GM10248 (cell line): ENCODE measurements at regions not wholly inside any gene's neighbourhood (a gene's known extent, or its start where the extent isn't known, plus 50 kb on each side); places are given as distances from the start of the nearest gene placed in this dataset.
"Not testable (repeated sequence)": the region's sequence is repeated elsewhere in the genome, so short reads cannot be mapped to it uniquely, and the experiment has no call there.

Experiments
- CTCF ChIA-PET: fragments of 300-600 bp; sonication (Branson Sonifier 250); formaldehyde crosslinking; extraction: SDS; loops from one replicate; lab custom pipeline; 2021; ENCODE audit warnings: antibody characterized with exemption; lab: Yijun Ruan, JAX
- POLR2A ChIA-PET: fragments of 350-650 bp; sonication (Branson Sonifier 250); formaldehyde crosslinking; extraction: SDS; loops from one replicate; lab custom pipeline; 2020; ENCODE audit warnings: antibody characterized with exemption; lab: Yijun Ruan, JAX
- DNase-seq: peaks from one replicate; pipeline ENCODE4 v3.0.0; 2012; ENCODE audit errors: extremely low spot score
- CTCF ChIP-seq: IDR thresholded peaks from 2 replicates; pipeline ENCODE4 v1.5.1; 2012; ENCODE audit warnings: mild to moderate bottlenecking, low read depth; ENCODE audit errors: extremely low read depth, missing control alignments, control extremely low read depth

GRCh38 chr1:213511173-213511572 is 460.1 kb downstream of the RPS6KC1 start:
- no peak for TF ChIP-seq CTCF
- ChIA-PET POLR2A (no interaction called here), CTCF (no interaction called here)
- DNase-seq, result no peak

- CTCF ChIA-PET, result interaction anchor here (1.2 kb wide), 1 partner anchor 15 kb away, joined by 3 read pairs; no protein-coding TSS in a partner anchor
- POLR2A ChIA-PET, result no interaction called here
- no peak for TF ChIP-seq CTCF
Measured at GRCh38 chr1:213512316-213512715, 461.3 kb downstream of the RPS6KC1 start.

GRCh38 chr1:213513006-213513405 is 462.0 kb downstream of the RPS6KC1 start:
- no peak for DNase-seq
- TF ChIP-seq CTCF, result no peak
- POLR2A ChIA-PET, result no interaction called here
- CTCF ChIA-PET, result interaction anchor here (1.2 kb wide), 1 partner anchor 15 kb away, joined by 3 read pairs; no protein-coding TSS in a partner anchor

More at GRCh38 chr1:213512316-213512715, 461.3 kb downstream of the RPS6KC1 start:
- DNase-seq, result no peak

GRCh38 chr1:213514408-213515179 is 463.6 kb downstream of the RPS6KC1 start:
- POLR2A ChIA-PET, DNase-seq, CTCF ChIA-PET: not testable (repeated sequence)

GRCh38 chr1:213519098-213519497 is 468.1 kb downstream of the RPS6KC1 start:
- ChIA-PET POLR2A (no interaction called here), CTCF (no interaction called here)
- TF ChIP-seq CTCF, result no peak
- DNase-seq, result no peak

GRCh38 chr1:213521206-213521605 is 466.6 kb upstream of the PROX1 start:
- ChIA-PET POLR2A (no interaction called here), CTCF (no interaction called here)
- no peak for DNase-seq
- no peak for TF ChIP-seq CTCF

GRCh38 chr1:213523781-213524398 is 463.9 kb upstream of the PROX1 start:
- POLR2A ChIA-PET, result no interaction called here

More at GRCh38 chr1:213523781-213524398, 463.9 kb upstream of the PROX1 start:
- TF ChIP-seq CTCF, result no peak
- DNase-seq, result no peak
- CTCF ChIA-PET, result no interaction called here
